ENCODE measurements at regions not wholly inside any gene's neighbourhood (a gene's known extent, or its start where the extent isn't known, plus 50 kb on each side); places are given as distances from the start of the nearest gene placed in this dataset.
A peak's percentile ranks its signal among the peaks of the same experiment; 100 is the strongest.

DNA sequence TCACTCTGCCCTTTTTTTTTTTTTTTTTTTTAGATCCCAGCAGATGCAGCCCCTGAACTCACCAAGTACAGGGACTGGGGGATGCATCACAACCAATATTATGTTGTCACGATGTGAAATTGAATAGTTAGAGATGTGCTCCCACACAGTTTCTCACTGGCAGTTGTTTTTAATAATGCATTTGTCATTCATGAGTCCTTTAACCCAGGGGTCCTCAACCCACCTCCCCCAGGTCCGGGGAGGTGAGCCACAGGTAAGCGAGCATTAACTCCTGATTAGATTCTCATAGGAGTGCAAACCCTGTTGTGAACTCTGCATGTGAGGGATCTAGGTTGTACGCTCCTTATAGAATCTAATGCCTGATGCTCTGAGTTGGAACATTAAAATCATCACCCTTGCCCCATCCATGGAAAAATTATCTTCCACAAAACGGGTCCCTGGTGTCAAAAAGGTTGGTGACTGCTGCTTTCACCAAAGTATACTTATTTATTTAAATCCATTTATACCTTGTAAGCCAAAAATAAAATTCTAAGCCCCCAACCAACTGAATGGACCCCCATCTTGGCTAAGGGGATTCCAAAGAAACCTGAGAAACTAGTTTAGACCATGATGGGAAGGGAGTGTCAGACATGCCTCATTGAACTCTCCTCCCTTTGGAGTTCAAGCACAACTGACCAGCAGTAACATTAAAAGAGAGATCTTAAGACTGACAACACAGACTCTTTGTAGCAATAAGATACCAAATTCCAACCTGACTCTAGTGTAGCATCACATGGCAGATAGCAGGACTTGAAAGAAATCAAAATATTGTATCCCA, 119.3 kb upstream of the ATP1A1 start:
- Histone ChIP-seq H3K4me1 (ENCODE audit: control insufficient read depth, insufficient read depth, low read length) (peaks cover 7% of the 10 kb centered on the region), H3K4me3 (ENCODE audit: low read length) (no peak overlapping the region), H3K36me3 (ENCODE audit: control insufficient read depth, insufficient read depth, low read length) (no peaks in the 10 kb centered on the region), H3K9me3 (replicated peaks; ENCODE audit: control insufficient read depth, low read depth, low read length) (no peaks in the 10 kb centered on the region), H3K27ac (ENCODE audit: low read length) (no peak overlapping the region), H3K27me3 (ENCODE audit: control insufficient read depth, insufficient read depth, low read length) (no peaks in the 10 kb centered on the region)
- DNase-seq: no peak
- WGBS (ENCODE audit: insufficient coverage): 50% methylated on average over 1 of the region's 5 CpGs

DNA sequence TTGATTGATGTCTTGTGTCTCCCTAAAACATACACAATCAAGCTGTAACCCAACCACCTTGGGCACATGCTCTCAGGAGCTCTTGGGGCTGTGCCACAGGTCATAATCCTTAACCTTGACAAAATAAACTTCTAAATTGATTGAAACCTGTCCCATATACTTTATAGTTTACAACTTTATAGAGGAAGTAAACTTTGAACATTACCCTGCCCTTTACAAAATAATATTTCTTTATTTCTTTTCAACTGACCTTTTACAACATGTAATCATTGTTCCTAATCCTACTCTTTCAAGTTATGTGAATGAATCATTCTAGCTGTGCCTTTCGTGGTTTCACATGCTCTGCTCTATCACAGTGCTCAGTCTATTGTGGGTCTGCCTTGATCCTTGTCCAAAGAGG, 118.3 kb upstream of the ATP1A1 start:
- Histone ChIP-seq H3K27ac (ENCODE audit: low read length) (no peak overlapping the region), H3K36me3 (ENCODE audit: control insufficient read depth, insufficient read depth, low read length) (no peaks in the 10 kb centered on the region), H3K4me1 (ENCODE audit: control insufficient read depth, insufficient read depth, low read length) (peaks cover 7% of the 10 kb centered on the region), H3K27me3 (ENCODE audit: control insufficient read depth, insufficient read depth, low read length) (no peaks in the 10 kb centered on the region), H3K9me3 (replicated peaks; ENCODE audit: control insufficient read depth, low read depth, low read length) (no peaks in the 10 kb centered on the region), H3K4me3 (ENCODE audit: low read length) (no peak overlapping the region)
- 67% methylated on average over 1 of the region's 1 CpG for WGBS (ENCODE audit: insufficient coverage)
- no peak for DNase-seq

DNA sequence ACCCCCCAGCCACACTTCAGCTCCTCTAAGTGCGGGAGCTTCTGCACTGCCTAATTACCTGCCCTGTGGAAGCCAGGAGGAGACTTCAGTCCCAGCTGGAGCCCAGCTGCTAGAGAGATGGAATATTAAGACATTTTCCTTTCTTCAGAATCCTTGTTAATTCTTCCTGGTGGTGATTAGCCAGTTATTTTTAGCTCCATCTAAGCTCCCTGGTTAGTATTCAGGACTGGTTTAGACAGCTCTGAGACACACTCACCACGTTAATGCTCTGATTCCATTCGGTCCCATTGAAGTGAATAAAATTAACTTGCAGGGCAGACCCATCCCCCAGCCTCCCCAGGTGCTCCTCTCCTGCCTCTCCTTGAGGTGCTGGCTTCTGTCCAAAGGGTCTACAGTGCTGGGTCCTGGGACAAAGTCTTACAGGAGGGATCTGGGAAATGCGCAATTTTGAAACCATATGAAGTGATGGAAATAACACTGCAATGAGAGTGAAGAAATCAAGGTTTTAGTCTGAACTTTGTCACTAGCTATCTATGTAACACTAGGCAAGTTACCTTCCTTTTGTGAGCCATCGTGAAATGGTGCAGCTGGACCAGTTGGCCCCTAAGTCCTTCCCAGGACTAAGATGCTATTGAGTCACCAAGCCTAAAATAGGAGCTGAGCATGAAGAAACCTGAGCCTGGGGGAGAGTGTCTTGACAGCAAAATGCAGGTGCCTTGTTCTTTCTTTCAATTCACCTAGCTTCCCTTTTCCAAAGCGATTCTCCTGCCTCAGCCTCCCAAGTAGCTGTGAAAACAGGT, 117.4 kb upstream of the ATP1A1 start:
- WGBS (ENCODE audit: insufficient coverage): 39% methylated on average over 3 of the region's 6 CpGs
- no peak overlapping the region for H3K27ac ChIP-seq (ENCODE audit: low read length)
- no peaks in the 10 kb centered on the region for H3K36me3 ChIP-seq (ENCODE audit: control insufficient read depth, insufficient read depth, low read length)
- no peaks in the 10 kb centered on the region for H3K27me3 ChIP-seq (ENCODE audit: control insufficient read depth, insufficient read depth, low read length)
- no peaks in the 10 kb centered on the region for H3K9me3 ChIP-seq (replicated peaks; ENCODE audit: control insufficient read depth, low read depth, low read length)
- H3K4me1 ChIP-seq (ENCODE audit: control insufficient read depth, insufficient read depth, low read length): peaks cover 7% of the 10 kb centered on the region
- peak; percentile 8 for DNase-seq
- no peak overlapping the region for H3K4me3 ChIP-seq (ENCODE audit: low read length)

- Histone ChIP-seq H3K36me3 (ENCODE audit: control insufficient read depth, insufficient read depth, low read length) (no peaks in the 10 kb centered on the region), H3K4me1 (ENCODE audit: control insufficient read depth, insufficient read depth, low read length) (peaks cover 7% of the 10 kb centered on the region), H3K9me3 (replicated peaks; ENCODE audit: control insufficient read depth, low read depth, low read length) (no peaks in the 10 kb centered on the region), H3K27me3 (ENCODE audit: control insufficient read depth, insufficient read depth, low read length) (no peaks in the 10 kb centered on the region), H3K27ac (ENCODE audit: low read length) (no peak overlapping the region), H3K4me3 (ENCODE audit: low read length) (no peak overlapping the region)
- 53% methylated on average over 2 of the region's 2 CpGs for WGBS (ENCODE audit: insufficient coverage)
- no peak for DNase-seq
Observed at GRCh38 chr1:116256286-116256649, 116.8 kb upstream of the ATP1A1 start.

- no peak overlapping the region for H3K27ac ChIP-seq (ENCODE audit: low read length)
- DNase-seq: no peak
- no peak overlapping the region for H3K4me3 ChIP-seq (ENCODE audit: low read length)
- H3K27me3 ChIP-seq (ENCODE audit: control insufficient read depth, insufficient read depth, low read length): no peaks in the 10 kb centered on the region
- 40% methylated on average over 1 of the region's 3 CpGs for WGBS (ENCODE audit: insufficient coverage)
- H3K9me3 ChIP-seq (replicated peaks; ENCODE audit: control insufficient read depth, low read depth, low read length): no peaks in the 10 kb centered on the region
- H3K4me1 ChIP-seq (ENCODE audit: control insufficient read depth, insufficient read depth, low read length): peaks cover 7% of the 10 kb centered on the region
- H3K36me3 ChIP-seq (ENCODE audit: control insufficient read depth, insufficient read depth, low read length): no peaks in the 10 kb centered on the region
Observed at GRCh38 chr1:116256875-116257274, 116.2 kb upstream of the ATP1A1 start.

GRCh38 chr1:116257341-116257767, 115.7 kb upstream of the ATP1A1 start:
- peaks cover 7% of the 10 kb centered on the region for H3K4me1 ChIP-seq (ENCODE audit: control insufficient read depth, insufficient read depth, low read length)
- WGBS (ENCODE audit: insufficient coverage): no CpG with 5 or more reads among the region's 3 CpGs
- H3K4me3 ChIP-seq (ENCODE audit: low read length): no peak overlapping the region
- no peak overlapping the region for H3K27ac ChIP-seq (ENCODE audit: low read length)
- no peaks in the 10 kb centered on the region for H3K36me3 ChIP-seq (ENCODE audit: control insufficient read depth, insufficient read depth, low read length)
- no peaks in the 10 kb centered on the region for H3K9me3 ChIP-seq (replicated peaks; ENCODE audit: control insufficient read depth, low read depth, low read length)
- H3K27me3 ChIP-seq (ENCODE audit: control insufficient read depth, insufficient read depth, low read length): no peaks in the 10 kb centered on the region
- DNase-seq: no peak

DNA sequence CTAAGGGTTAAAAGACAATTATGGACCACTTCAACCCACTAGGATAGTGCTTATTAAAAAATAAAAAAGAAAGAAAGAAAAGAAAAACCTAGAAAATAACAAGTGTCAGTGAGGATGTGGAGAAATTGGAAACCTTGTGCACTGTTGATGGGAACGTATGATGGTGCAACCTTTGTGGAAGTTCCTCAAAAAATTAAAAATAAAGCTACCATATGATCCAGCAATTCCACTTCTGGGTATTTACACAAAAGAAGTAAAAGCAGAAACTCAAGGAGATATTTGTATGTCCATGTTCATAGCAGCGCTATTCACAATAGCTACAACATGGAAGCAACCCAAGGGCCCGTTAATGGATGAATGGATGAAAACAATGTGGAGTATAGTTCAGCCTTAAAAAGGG, 115.2 kb upstream of the ATP1A1 start:
- Histone ChIP-seq H3K27me3 (ENCODE audit: control insufficient read depth, insufficient read depth, low read length) (no peaks in the 10 kb centered on the region), H3K4me1 (ENCODE audit: control insufficient read depth, insufficient read depth, low read length) (peaks cover 7% of the 10 kb centered on the region), H3K4me3 (ENCODE audit: low read length) (no peak overlapping the region), H3K27ac (ENCODE audit: low read length) (no peak overlapping the region), H3K9me3 (replicated peaks; ENCODE audit: control insufficient read depth, low read depth, low read length) (no peaks in the 10 kb centered on the region), H3K36me3 (ENCODE audit: control insufficient read depth, insufficient read depth, low read length) (no peaks in the 10 kb centered on the region)
- no peak for DNase-seq
- no CpG with 5 or more reads among the region's 3 CpGs for WGBS (ENCODE audit: insufficient coverage)

DNA sequence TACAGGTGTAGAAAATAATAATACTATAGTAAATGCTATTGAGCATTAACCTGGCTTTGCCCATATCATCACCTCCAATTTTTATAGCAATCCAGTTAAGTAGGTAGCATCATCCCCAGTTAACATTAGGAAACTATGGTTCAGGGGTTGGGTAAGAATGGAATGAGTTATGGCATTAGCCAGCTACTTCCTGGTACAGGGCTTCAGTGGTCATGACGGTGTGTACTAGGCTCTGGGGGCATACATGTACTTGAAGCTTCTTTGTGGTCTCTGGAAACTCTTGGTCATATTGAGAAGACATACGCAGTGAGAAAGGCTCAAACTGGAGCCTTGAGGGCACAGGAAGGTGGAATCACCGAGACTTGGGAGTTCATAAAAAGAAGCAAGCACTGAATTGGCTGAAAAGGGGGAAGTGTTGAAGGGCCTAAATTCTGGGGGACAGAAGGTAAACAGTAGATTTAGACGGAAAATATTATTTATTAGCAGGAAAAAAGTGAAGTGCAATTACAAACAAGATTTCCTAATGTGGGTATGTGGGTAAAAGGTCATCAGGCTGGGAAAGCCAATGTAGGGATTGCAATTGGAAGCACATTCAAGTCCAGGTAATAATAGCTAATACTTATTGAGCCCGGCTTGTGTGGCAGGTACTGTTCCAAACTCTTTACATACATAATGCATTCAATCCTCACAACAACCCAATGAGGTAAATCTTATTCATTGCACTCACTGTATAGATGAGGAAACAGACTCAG, 114.2 kb upstream of the ATP1A1 start:
- Histone ChIP-seq H3K27ac (ENCODE audit: low read length) (no peak overlapping the region), H3K36me3 (ENCODE audit: control insufficient read depth, insufficient read depth, low read length) (no peaks in the 10 kb centered on the region), H3K4me1 (ENCODE audit: control insufficient read depth, insufficient read depth, low read length) (peaks cover 7% of the 10 kb centered on the region), H3K27me3 (ENCODE audit: control insufficient read depth, insufficient read depth, low read length) (no peaks in the 10 kb centered on the region), H3K9me3 (replicated peaks; ENCODE audit: control insufficient read depth, low read depth, low read length) (no peaks in the 10 kb centered on the region), H3K4me3 (ENCODE audit: low read length) (no peak overlapping the region)
- WGBS (ENCODE audit: insufficient coverage): 70% methylated on average over 4 of the region's 5 CpGs
- DNase-seq: no peak

GRCh38 chr1:116259663-116260062, 113.4 kb upstream of the ATP1A1 start:
- Histone ChIP-seq H3K4me3 (ENCODE audit: low read length) (no peak overlapping the region), H3K36me3 (ENCODE audit: control insufficient read depth, insufficient read depth, low read length) (no peaks in the 10 kb centered on the region), H3K27me3 (ENCODE audit: control insufficient read depth, insufficient read depth, low read length) (no peaks in the 10 kb centered on the region), H3K27ac (ENCODE audit: low read length) (no peak overlapping the region), H3K9me3 (replicated peaks; ENCODE audit: control insufficient read depth, low read depth, low read length) (no peaks in the 10 kb centered on the region), H3K4me1 (ENCODE audit: control insufficient read depth, insufficient read depth, low read length) (peaks cover 7% of the 10 kb centered on the region)
- no peak for DNase-seq
- WGBS (ENCODE audit: insufficient coverage): 83% methylated on average over 1 of the region's 2 CpGs

DNA sequence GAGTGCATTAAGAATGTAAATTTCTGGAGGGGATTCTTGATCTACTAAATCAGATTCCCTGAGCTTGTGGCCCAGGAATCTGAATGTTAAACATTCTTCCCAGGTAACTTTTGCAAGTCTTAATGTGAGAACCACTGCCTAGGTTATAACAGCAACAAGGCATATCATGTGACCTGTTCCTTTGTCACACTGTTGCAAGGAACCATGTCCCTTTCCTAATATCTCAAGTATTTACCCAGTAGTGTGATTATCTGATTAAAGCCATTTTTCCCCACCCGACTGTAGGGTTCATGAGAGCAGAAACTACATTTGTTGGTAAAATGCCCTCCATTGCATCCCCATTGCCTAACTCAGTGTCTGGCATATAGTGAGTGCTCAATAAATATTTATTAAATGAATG, 112.9 kb upstream of the ATP1A1 start:
- H3K9me3 ChIP-seq (replicated peaks; ENCODE audit: control insufficient read depth, low read depth, low read length): no peaks in the 10 kb centered on the region
- no peak overlapping the region for H3K4me3 ChIP-seq (ENCODE audit: low read length)

More for the DNA sequence above, 112.9 kb upstream of the ATP1A1 start:
- WGBS (ENCODE audit: insufficient coverage): no CpG with 5 or more reads among the region's 1 CpG
- H3K27ac ChIP-seq (ENCODE audit: low read length): no peak overlapping the region
- peaks cover 7% of the 10 kb centered on the region for H3K4me1 ChIP-seq (ENCODE audit: control insufficient read depth, insufficient read depth, low read length)
- no peaks in the 10 kb centered on the region for H3K27me3 ChIP-seq (ENCODE audit: control insufficient read depth, insufficient read depth, low read length)
- no peaks in the 10 kb centered on the region for H3K36me3 ChIP-seq (ENCODE audit: control insufficient read depth, insufficient read depth, low read length)
- no peak for DNase-seq

Measured in muscle of leg (tissue), 3 donors.